ENCODE measurements at regions not wholly inside any gene's neighbourhood (a gene's known extent, or its start where the extent isn't known, plus 50 kb on each side); places are given as distances from the start of the nearest gene placed in this dataset.

DNA sequence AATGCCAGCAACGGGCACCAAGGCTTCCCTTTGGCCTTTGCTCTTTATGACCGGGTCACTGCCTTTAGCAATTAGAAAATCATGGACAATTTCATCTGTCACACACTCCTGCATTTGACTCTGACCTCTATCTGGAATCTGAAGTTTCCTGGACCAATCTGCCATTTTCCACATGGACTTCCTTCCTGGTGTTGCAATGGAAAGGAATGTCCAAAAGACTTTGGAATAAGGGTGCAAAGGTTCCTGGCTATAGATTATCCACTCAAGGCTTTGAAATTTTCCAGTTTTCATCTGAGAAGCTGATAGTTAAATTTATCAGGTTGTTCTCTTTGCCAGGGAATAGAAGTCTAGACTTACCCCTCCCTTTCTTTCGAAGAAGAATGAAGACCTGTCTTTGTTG, 523.1 kb upstream of the ZNF462 start:
- Mint-ChIP-seq H3K4me1 (ENCODE audit: low read depth, unreplicated experiment) (no peaks in the 10 kb centered on the region), H3K36me3 (ENCODE audit: unreplicated experiment) (peaks cover 4% of the 10 kb centered on the region), H3K27ac (ENCODE audit: unreplicated experiment) (no peak overlapping the region), H3K9me3 (ENCODE audit: unreplicated experiment) (no peaks in the 10 kb centered on the region), H3K4me3 (ENCODE audit: unreplicated experiment) (no peak overlapping the region), H3K27me3 (ENCODE audit: unreplicated experiment) (no peaks in the 10 kb centered on the region)
- TF ChIP-seq, protein P1, sequence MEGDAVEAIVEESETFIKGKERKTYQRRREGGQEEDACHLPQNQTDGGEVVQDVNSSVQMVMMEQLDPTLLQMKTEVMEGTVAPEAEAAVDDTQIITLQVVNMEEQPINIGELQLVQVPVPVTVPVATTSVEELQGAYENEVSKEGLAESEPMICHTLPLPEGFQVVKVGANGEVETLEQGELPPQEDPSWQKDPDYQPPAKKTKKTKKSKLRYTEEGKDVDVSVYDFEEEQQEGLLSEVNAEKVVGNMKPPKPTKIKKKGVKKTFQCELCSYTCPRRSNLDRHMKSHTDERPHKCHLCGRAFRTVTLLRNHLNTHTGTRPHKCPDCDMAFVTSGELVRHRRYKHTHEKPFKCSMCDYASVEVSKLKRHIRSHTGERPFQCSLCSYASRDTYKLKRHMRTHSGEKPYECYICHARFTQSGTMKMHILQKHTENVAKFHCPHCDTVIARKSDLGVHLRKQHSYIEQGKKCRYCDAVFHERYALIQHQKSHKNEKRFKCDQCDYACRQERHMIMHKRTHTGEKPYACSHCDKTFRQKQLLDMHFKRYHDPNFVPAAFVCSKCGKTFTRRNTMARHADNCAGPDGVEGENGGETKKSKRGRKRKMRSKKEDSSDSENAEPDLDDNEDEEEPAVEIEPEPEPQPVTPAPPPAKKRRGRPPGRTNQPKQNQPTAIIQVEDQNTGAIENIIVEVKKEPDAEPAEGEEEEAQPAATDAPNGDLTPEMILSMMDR (IDR thresholded peaks at IDR 0.05; ENCODE audit: partially characterized antibody, unreplicated experiment) = no peak
- DNase-seq = no peak

DNA sequence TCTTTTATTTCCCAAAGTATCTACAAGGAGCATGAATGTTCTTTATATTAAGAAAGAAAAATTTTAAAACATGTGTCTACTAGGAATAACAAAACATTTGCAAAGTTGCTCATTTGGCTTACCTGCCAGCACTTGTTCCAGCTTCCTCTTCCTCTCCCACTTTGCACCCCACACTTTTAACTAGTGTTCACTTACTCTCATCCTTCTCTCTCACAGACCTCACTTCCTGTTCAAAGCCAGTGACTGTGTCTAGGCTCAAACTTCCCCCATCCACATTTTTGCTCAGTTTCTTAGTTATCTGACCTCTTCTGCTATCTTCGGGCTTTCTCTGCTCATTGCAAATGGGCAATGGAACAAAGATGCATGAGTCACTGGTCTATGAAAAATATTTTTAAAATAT, 512.2 kb upstream of the ZNF462 start:
- Mint-ChIP-seq H3K4me3 (ENCODE audit: unreplicated experiment) (no peak overlapping the region), H3K27ac (ENCODE audit: unreplicated experiment) (no peak overlapping the region), H3K27me3 (ENCODE audit: unreplicated experiment) (no peaks in the 10 kb centered on the region), H3K36me3 (ENCODE audit: unreplicated experiment) (no peaks in the 10 kb centered on the region), H3K9me3 (ENCODE audit: unreplicated experiment) (no peaks in the 10 kb centered on the region), H3K4me1 (ENCODE audit: low read depth, unreplicated experiment) (no peaks in the 10 kb centered on the region)
- TF ChIP-seq, protein P1 (IDR thresholded peaks at IDR 0.05; ENCODE audit: partially characterized antibody, unreplicated experiment) = no peak
- no peak for DNase-seq

- Mint-ChIP-seq H3K27me3 (ENCODE audit: unreplicated experiment) (no peaks in the 10 kb centered on the region), H3K36me3 (ENCODE audit: unreplicated experiment) (peaks cover 8% of the 10 kb centered on the region), H3K27ac (ENCODE audit: unreplicated experiment) (no peak overlapping the region), H3K4me1 (ENCODE audit: low read depth, unreplicated experiment) (no peaks in the 10 kb centered on the region), H3K9me3 (ENCODE audit: unreplicated experiment) (no peaks in the 10 kb centered on the region), H3K4me3 (ENCODE audit: unreplicated experiment) (no peak overlapping the region)
- TF ChIP-seq, protein P1 (IDR thresholded peaks at IDR 0.05; ENCODE audit: partially characterized antibody, unreplicated experiment) = no peak
- no peak for DNase-seq
Observed at GRCh38 chr9:106356924-106357323, 506.0 kb upstream of the ZNF462 start.

GRCh38 chr9:106358331-106358730, 504.6 kb upstream of the ZNF462 start:
- Mint-ChIP-seq H3K4me1 (ENCODE audit: low read depth, unreplicated experiment) (no peaks in the 10 kb centered on the region), H3K27me3 (ENCODE audit: unreplicated experiment) (no peaks in the 10 kb centered on the region), H3K4me3 (ENCODE audit: unreplicated experiment) (no peak overlapping the region), H3K27ac (ENCODE audit: unreplicated experiment) (no peak overlapping the region), H3K9me3 (ENCODE audit: unreplicated experiment) (no peaks in the 10 kb centered on the region), H3K36me3 (ENCODE audit: unreplicated experiment) (peaks cover 8% of the 10 kb centered on the region)
- no peak for DNase-seq
- TF ChIP-seq, protein P1 (IDR thresholded peaks at IDR 0.05; ENCODE audit: partially characterized antibody, unreplicated experiment) = no peak

DNA sequence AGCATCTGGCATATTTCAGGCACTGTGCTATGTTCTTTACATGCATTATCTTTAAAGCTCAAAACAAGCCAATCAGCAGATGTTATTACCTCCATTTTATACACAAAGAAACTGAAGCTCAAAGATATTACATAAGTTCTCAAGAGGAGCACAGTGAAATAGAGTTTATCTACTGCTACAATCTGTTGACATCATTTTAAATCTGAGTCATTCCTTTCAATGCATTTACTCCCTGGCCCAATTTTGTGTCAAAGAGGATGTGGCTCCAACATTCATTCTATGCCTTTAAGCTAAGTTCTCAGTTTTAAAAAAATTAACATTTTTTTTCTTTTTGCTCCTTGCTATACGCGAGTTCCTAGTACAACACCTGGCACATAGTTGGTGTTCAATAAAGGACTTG, 486.3 kb upstream of the ZNF462 start:
- no peaks in the 10 kb centered on the region for H3K4me1 Mint-ChIP-seq (ENCODE audit: low read depth, unreplicated experiment)
- H3K4me3 Mint-ChIP-seq (ENCODE audit: unreplicated experiment) = no peak overlapping the region
- DNase-seq = no peak
- H3K27ac Mint-ChIP-seq (ENCODE audit: unreplicated experiment) = no peak overlapping the region
- peaks cover 2% of the 10 kb centered on the region for H3K36me3 Mint-ChIP-seq (ENCODE audit: unreplicated experiment)
- no peaks in the 10 kb centered on the region for H3K9me3 Mint-ChIP-seq (ENCODE audit: unreplicated experiment)
- H3K27me3 Mint-ChIP-seq (ENCODE audit: unreplicated experiment) = no peaks in the 10 kb centered on the region
- TF ChIP-seq, protein P1 (IDR thresholded peaks at IDR 0.05; ENCODE audit: partially characterized antibody, unreplicated experiment) = no peak

Data from glutamatergic neuron (in vitro differentiated cells).